ENCODE measurements at regions not wholly inside any gene's neighbourhood (a gene's known extent, or its start where the extent isn't known, plus 50 kb on each side); places are given as distances from the start of the nearest gene placed in this dataset.

DNA sequence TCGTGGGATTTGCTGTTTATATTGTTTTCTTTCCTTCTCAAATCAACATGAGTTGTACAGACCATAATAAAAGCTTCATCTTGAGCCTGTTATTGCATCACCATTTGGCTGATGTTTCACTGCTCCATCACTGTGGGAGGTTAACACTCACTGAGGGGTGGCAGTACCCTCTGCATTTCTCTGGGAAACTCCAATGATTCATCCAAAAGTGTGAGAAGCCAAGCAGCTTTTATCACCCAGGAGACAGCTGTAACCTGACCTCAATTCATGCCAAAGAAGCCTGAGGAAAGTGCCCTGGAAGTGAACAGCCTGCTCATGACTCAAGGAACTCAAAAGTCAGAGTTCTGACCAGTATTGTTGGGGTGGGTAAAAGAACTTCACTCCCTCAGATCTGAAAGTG, 84.1 kb downstream of the GPR88 start:
- H3K4me2 ChIP-seq (ENCODE audit: low read depth, low read length) = no peak overlapping the region
- H3K4me3 ChIP-seq (ENCODE audit: low read length) = no peak overlapping the region
- no peak overlapping the region for H3K9ac ChIP-seq (ENCODE audit: low read length)
- no peaks in the 10 kb centered on the region for H3K9me3 ChIP-seq (replicated peaks; ENCODE audit: insufficient read depth, low read length)
- H3K4me1 ChIP-seq (ENCODE audit: low read length) = no peaks in the 10 kb centered on the region
- H3K79me2 ChIP-seq (ENCODE audit: low read length) = no peaks in the 10 kb centered on the region
- H3F3A ChIP-seq (ENCODE audit: insufficient read depth, low read length) = no peaks in the 10 kb centered on the region
- no peak overlapping the region for H3K27ac ChIP-seq (ENCODE audit: low read length)
- no peak for DNase-seq
- no peak overlapping the region for H2AFZ ChIP-seq (ENCODE audit: low read length)
- no peaks in the 10 kb centered on the region for H4K20me1 ChIP-seq (ENCODE audit: insufficient read depth, low read length)
- no peaks in the 10 kb centered on the region for H3K27me3 ChIP-seq (replicated peaks; ENCODE audit: insufficient read depth, low read length)
- H3K9me2 ChIP-seq (replicated peaks; ENCODE audit: insufficient read depth, low read length) = no peaks in the 10 kb centered on the region
- H3K36me3 ChIP-seq (replicated peaks; ENCODE audit: insufficient read depth, low read length) = no peaks in the 10 kb centered on the region
- TF ChIP-seq EZH2 (optimal IDR thresholded peaks at IDR 0.05; ENCODE audit: low read depth, low read length) = no peak
- no peak for TF ChIP-seq EZH2phosphoT487 (IDR thresholded peaks at IDR 0.05; ENCODE audit: low read length)
- TF ChIP-seq, protein P1, sequence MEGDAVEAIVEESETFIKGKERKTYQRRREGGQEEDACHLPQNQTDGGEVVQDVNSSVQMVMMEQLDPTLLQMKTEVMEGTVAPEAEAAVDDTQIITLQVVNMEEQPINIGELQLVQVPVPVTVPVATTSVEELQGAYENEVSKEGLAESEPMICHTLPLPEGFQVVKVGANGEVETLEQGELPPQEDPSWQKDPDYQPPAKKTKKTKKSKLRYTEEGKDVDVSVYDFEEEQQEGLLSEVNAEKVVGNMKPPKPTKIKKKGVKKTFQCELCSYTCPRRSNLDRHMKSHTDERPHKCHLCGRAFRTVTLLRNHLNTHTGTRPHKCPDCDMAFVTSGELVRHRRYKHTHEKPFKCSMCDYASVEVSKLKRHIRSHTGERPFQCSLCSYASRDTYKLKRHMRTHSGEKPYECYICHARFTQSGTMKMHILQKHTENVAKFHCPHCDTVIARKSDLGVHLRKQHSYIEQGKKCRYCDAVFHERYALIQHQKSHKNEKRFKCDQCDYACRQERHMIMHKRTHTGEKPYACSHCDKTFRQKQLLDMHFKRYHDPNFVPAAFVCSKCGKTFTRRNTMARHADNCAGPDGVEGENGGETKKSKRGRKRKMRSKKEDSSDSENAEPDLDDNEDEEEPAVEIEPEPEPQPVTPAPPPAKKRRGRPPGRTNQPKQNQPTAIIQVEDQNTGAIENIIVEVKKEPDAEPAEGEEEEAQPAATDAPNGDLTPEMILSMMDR (IDR thresholded peaks at IDR 0.05; ENCODE audit: low read length) = no peak

DNA sequence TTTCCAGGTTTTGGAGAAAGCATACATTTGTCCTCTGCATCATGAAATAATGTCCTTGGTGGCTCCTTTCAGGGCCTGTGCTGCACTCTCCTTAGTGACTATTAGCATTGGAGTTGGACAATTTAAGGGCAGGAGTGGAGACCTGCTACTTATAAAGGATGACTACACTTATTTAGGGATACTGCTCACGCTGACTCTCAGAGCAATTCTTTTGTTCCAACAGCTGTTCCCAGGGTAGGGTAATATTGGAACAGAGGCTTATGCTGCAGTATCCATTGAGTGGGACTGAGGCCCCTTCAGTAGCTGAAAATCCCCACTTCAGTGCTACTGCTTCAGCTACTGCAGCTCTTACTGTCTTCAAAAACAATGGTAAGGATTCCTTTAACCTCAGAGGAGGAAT, 84.6 kb downstream of the GPR88 start:
- TF ChIP-seq EZH2phosphoT487 (IDR thresholded peaks at IDR 0.05; ENCODE audit: low read length) = no peak
- TF ChIP-seq EZH2 (optimal IDR thresholded peaks at IDR 0.05; ENCODE audit: low read depth, low read length) = no peak
- TF ChIP-seq, protein P1 (IDR thresholded peaks at IDR 0.05; ENCODE audit: low read length) = no peak

DNA sequence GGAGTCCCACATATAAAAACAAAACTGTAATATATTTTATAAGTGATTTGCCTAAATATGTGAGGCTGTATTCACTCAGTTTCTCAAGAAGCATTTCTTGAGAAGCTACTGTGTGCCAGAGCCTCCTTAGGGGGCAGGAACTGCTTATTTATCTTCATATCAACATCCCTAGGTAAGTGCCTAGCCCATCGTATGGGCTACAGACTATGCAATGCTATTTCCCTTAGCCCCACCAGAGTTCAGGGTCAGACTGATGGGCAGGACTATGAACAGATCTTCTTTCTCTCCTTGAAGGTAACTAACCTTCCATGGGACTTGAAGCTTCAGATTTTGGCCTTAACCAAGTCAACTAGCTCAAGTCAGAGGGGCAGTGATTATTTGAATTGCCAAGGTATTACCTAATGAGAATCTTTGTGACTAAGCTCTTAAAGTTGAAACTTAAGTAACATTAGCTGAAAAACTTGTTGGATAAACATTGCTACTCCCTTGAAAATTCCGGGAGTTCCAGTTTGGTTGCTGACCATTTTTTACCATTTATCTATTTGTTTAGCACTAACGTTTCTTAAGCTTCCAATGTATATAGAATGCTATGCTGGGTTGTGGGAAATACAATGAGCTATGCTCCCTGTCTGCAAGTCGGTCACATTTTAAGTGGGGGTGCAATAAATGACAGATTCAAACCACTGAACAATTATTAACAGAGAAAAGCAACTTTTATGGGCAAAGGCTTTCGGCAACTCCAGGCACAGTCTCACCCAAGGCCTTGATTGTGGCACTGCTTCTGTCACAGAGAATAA, 85.2 kb downstream of the GPR88 start:
- Histone ChIP-seq H3K9ac (ENCODE audit: low read length) (no peak overlapping the region), H3K4me2 (ENCODE audit: low read depth, low read length) (no peak overlapping the region), H3K4me3 (ENCODE audit: low read length) (no peak overlapping the region), H3K27me3 (replicated peaks; ENCODE audit: insufficient read depth, low read length) (no peaks in the 10 kb centered on the region), H3K9me2 (replicated peaks; ENCODE audit: insufficient read depth, low read length) (no peaks in the 10 kb centered on the region), H4K20me1 (ENCODE audit: insufficient read depth, low read length) (no peaks in the 10 kb centered on the region), H2AFZ (ENCODE audit: low read length) (no peak overlapping the region), H3K27ac (ENCODE audit: low read length) (no peak overlapping the region), H3K4me1 (ENCODE audit: low read length) (no peaks in the 10 kb centered on the region), H3F3A (ENCODE audit: insufficient read depth, low read length) (no peaks in the 10 kb centered on the region), H3K9me3 (replicated peaks; ENCODE audit: insufficient read depth, low read length) (no peaks in the 10 kb centered on the region), H3K79me2 (ENCODE audit: low read length) (no peaks in the 10 kb centered on the region), H3K36me3 (replicated peaks; ENCODE audit: insufficient read depth, low read length) (no peaks in the 10 kb centered on the region)
- DNase-seq = no peak
- TF ChIP-seq, protein P1 (IDR thresholded peaks at IDR 0.05; ENCODE audit: low read length) = no peak
- TF ChIP-seq EZH2phosphoT487 (IDR thresholded peaks at IDR 0.05; ENCODE audit: low read length) (no peak), EZH2 (optimal IDR thresholded peaks at IDR 0.05; ENCODE audit: low read depth, low read length) (no peak)

More for the DNA sequence above, 84.6 kb downstream of the GPR88 start:
- H3K9me3 ChIP-seq (replicated peaks; ENCODE audit: insufficient read depth, low read length) = no peaks in the 10 kb centered on the region
- H3K9ac ChIP-seq (ENCODE audit: low read length) = no peak overlapping the region
- H3K79me2 ChIP-seq (ENCODE audit: low read length) = no peaks in the 10 kb centered on the region
- no peaks in the 10 kb centered on the region for H4K20me1 ChIP-seq (ENCODE audit: insufficient read depth, low read length)
- no peaks in the 10 kb centered on the region for H3F3A ChIP-seq (ENCODE audit: insufficient read depth, low read length)
- no peaks in the 10 kb centered on the region for H3K4me1 ChIP-seq (ENCODE audit: low read length)
- no peaks in the 10 kb centered on the region for H3K27me3 ChIP-seq (replicated peaks; ENCODE audit: insufficient read depth, low read length)
- H2AFZ ChIP-seq (ENCODE audit: low read length) = no peak overlapping the region
- no peak overlapping the region for H3K4me2 ChIP-seq (ENCODE audit: low read depth, low read length)
- no peaks in the 10 kb centered on the region for H3K36me3 ChIP-seq (replicated peaks; ENCODE audit: insufficient read depth, low read length)
- no peak overlapping the region for H3K27ac ChIP-seq (ENCODE audit: low read length)
- no peaks in the 10 kb centered on the region for H3K9me2 ChIP-seq (replicated peaks; ENCODE audit: insufficient read depth, low read length)
- DNase-seq = no peak
- no peak overlapping the region for H3K4me3 ChIP-seq (ENCODE audit: low read length)

All from MM.1S (cell line).